ENCODE measurements at regions not wholly inside any gene's neighbourhood (a gene's known extent, or its start where the extent isn't known, plus 50 kb on each side); places are given as distances from the start of the nearest gene placed in this dataset.

- DNase-seq (ENCODE audit: low spot score), result no peak
These were observed 103.8 kb downstream of the LYPLAL1 start for GRCh38 chr1:219277304-219278105.

- no peak for DNase-seq (ENCODE audit: low spot score)
These were observed 102.5 kb downstream of the LYPLAL1 start for GRCh38 chr1:219276049-219276738.

GRCh38 chr1:219273088-219273686, 99.5 kb downstream of the LYPLAL1 start:
- DNase-seq (ENCODE audit: low spot score), result no peak

- DNase-seq (ENCODE audit: low spot score), result no peak
These were observed 98.3 kb downstream of the LYPLAL1 start for GRCh38 chr1:219271818-219272535.

- no peak for DNase-seq (ENCODE audit: low spot score)
These were observed 95.5 kb downstream of the LYPLAL1 start for GRCh38 chr1:219269171-219269570.

- DNase-seq (ENCODE audit: low spot score), result no peak
These were observed 92.8 kb downstream of the LYPLAL1 start for GRCh38 chr1:219266524-219266923.

GRCh38 chr1:219265026-219265515, 91.4 kb downstream of the LYPLAL1 start:
- DNase-seq (ENCODE audit: low spot score), result no peak

- no peak for DNase-seq (ENCODE audit: low spot score)
These were observed 90.9 kb downstream of the LYPLAL1 start for GRCh38 chr1:219264561-219264960.

Measured in Ammon's horn (tissue), 1 donor.